Loucy (cell line): ENCODE measurements at regions not wholly inside any gene's neighbourhood (a gene's known extent, or its start where the extent isn't known, plus 50 kb on each side); places are given as distances from the start of the nearest gene placed in this dataset.

ENCODE experiments used
- EZH2phosphoT487 ChIP-seq: fragments of 200-600 bp; IDR thresholded peaks from 2 replicates; pipeline ENCODE4 v1.6.1; 2018; ENCODE audit warnings: antibody characterized with exemption, mild to moderate bottlenecking, moderate library complexity, borderline replicate concordance
- TF ChIP-seq, protein P1 (sequence below): fragments of 200-600 bp; sonication (generic); conservative IDR thresholded peaks from 2 replicates; pipeline ENCODE4 v1.5.1; 2014; ENCODE audit warnings: mild to moderate bottlenecking, antibody characterized with exemption, low read length

DNA sequence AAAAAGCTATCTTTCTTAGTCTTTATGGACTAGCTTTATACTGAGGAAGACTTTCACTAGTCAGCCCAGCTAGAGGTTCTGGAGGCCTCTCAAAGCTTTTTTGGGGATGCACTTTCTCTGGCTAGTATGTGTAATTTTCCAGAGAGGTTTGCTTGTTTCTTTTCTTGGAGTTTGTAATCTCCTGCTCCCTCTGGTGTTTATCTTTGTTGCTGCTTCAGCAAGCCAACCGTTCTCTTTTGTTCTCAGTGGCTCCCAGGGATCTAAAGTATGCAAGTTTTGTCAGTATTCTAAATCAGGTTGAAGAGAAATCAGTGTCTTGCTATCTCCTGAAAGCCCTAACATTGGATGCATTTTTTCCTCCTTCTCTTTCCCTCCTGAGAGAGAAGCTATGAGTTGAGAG is 121.1 kb upstream of the MYO16 start:
- TF ChIP-seq, protein P1, sequence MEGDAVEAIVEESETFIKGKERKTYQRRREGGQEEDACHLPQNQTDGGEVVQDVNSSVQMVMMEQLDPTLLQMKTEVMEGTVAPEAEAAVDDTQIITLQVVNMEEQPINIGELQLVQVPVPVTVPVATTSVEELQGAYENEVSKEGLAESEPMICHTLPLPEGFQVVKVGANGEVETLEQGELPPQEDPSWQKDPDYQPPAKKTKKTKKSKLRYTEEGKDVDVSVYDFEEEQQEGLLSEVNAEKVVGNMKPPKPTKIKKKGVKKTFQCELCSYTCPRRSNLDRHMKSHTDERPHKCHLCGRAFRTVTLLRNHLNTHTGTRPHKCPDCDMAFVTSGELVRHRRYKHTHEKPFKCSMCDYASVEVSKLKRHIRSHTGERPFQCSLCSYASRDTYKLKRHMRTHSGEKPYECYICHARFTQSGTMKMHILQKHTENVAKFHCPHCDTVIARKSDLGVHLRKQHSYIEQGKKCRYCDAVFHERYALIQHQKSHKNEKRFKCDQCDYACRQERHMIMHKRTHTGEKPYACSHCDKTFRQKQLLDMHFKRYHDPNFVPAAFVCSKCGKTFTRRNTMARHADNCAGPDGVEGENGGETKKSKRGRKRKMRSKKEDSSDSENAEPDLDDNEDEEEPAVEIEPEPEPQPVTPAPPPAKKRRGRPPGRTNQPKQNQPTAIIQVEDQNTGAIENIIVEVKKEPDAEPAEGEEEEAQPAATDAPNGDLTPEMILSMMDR, result peak; percentile 27
- TF ChIP-seq EZH2phosphoT487, result no peak
